Fibroblast of villous mesenchyme (primary cell): ENCODE measurements at regions not wholly inside any gene's neighbourhood (a gene's known extent, or its start where the extent isn't known, plus 50 kb on each side); places are given as distances from the start of the nearest gene placed in this dataset.
A peak's percentile ranks its signal among the peaks of the same experiment; 100 is the strongest.

Source experiments
- DNase-seq: peaks from one replicate; pipeline ENCODE4 v3.0.0-alpha.2; 2010; ENCODE audit warnings: low read depth
- H3K4me3 ChIP-seq: 2 replicates; pipeline ENCODE4 v1.5.1; 2011; ENCODE audit warnings: low read depth, mild to moderate bottlenecking, low read length
- CTCF ChIP-seq: IDR thresholded peaks from 2 replicates; pipeline ENCODE4 v1.5.1; 2012; ENCODE audit warnings: low read depth, mild to moderate bottlenecking, low read length; ENCODE audit not compliant: insufficient read depth

DNA sequence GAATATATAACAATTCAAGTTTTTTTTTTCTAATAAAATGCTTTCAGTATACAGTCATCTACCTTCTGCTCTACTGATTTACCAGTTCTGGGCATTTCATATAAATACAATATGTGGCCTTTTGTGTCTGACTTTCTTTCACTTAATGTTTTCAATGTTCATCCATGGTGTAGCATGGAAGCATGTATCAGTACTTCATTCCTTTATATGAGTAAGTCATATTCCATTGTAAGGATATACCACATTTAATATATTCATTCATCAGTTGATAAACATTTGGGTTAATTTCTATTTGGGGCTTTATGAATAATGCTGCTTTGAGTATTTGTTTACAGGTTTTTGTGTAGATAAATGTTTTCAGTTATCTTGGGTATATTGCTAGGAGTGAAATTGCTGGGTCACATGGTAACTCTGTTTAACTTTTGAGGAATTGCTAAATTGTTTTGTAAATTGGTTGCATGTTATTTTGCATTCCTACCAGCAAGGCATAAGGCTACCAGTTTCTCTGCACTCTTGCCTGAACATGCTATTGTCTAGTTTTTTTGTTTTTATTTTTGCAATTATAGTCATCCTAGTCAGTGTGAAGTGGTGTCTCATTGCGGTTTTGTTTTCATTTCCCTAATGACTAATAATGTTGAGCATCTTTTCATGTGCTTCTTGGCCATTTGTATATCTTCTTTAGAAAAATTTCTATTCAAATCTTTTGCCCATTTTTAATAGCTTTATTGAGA lies 206.1 kb downstream of the TM2D1 start:
- TF ChIP-seq CTCF: peak; percentile 18
- peak; percentile 20 for DNase-seq
- no peak overlapping the region for H3K4me3 ChIP-seq

GRCh38 chr1:61517345-61517744 lies 207.6 kb downstream of the TM2D1 start:
- no peak for TF ChIP-seq CTCF
- no peak overlapping the region for H3K4me3 ChIP-seq
- no peak for DNase-seq

DNA sequence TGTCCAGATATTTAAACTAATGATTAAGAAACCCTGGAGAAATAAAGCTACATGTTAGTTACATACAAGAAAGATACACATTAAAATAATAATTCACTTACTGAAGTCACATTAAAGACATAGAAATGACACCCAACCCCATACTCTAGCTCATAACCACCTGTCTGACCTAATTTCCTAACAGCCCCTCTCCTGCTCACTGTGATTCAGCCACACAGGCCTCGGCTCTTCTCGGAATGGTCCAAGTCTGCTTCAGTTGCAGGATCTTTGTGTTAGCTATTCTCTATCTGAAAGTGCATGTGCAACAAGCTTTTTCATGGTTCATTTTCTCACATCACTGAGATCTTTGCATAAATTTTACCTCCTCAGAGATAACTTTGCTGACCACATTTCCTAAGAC lies 209.8 kb downstream of the TM2D1 start:
- DNase-seq: no peak
- H3K4me3 ChIP-seq: no peak overlapping the region
- no peak for TF ChIP-seq CTCF
